CD4-positive, alpha-beta T cell (primary cell): ENCODE measurements at regions not wholly inside any gene's neighbourhood (a gene's known extent, or its start where the extent isn't known, plus 50 kb on each side); places are given as distances from the start of the nearest gene placed in this dataset.

Experiments used
- ATAC-seq: fragments of 200-7000 bp; cut with Tn5 transposase; one replicate; pipeline ENCODE4 v1.10.0; 2022; ENCODE audit warnings: mild to moderate bottlenecking; ENCODE audit not compliant: poor library complexity
- CTCF ChIA-PET: fragments of 350-600 bp; sonication (Branson Sonifier 250); formaldehyde crosslinking; loops from one replicate; lab custom pipeline; 2021; ENCODE audit warnings: antibody characterized with exemption, inconsistent platforms; lab: Charles Lee
- POLR2A ChIA-PET: fragments of 350-600 bp; sonication (Branson Sonifier 250); formaldehyde crosslinking; loops from one replicate; lab custom pipeline; 2021; ENCODE audit warnings: antibody characterized with exemption, inconsistent platforms; lab: Charles Lee
- DNase-seq, 14 experiments: peaks; one replicate each; pipeline ENCODE4 v3.0.0-alpha.2; 2013 to 2020; ENCODE audit warnings: mixed read lengths in 2 of 14
- H3K27ac ChIP-seq, 2 donors: one replicate each; pipeline versions ENCODE4 v1.5.1 to v1.7.0; 2013; ENCODE audit warnings: low read length in 2 of 2, low read depth in 1 of 2, mild to moderate bottlenecking in 1 of 2
- H3K27me3 ChIP-seq, 2 experiments: 1 replicate in 1 of 2; 2 replicates in 1 of 2; pipeline versions ENCODE4 v1.6.1 to v1.7.0; 2013; ENCODE audit warnings: low read length in 2 of 2, control low read depth in 1 of 2, mild to moderate bottlenecking in 1 of 2, moderate library complexity in 1 of 2; ENCODE audit not compliant: insufficient read depth in 2 of 2, control insufficient read depth in 1 of 2
- H3K36me3 ChIP-seq: one replicate; pipeline ENCODE4 v1.6.1; 2013; ENCODE audit warnings: low read length, control low read depth; ENCODE audit not compliant: insufficient read depth
- H3K4me1 ChIP-seq: one replicate; pipeline ENCODE4 v1.6.1; 2013; ENCODE audit warnings: low read length, control low read depth; ENCODE audit not compliant: insufficient read depth
- H3K4me3 ChIP-seq: one replicate; pipeline ENCODE4 v1.5.1; 2013; ENCODE audit warnings: mild to moderate bottlenecking, low read length, moderate library complexity
- H3K9me3 ChIP-seq, 2 experiments: 1 replicate in 1 of 2; 2 replicates in 1 of 2; pipeline versions ENCODE4 v1.6.1 to v1.7.0; 2013; ENCODE audit warnings: low read length in 2 of 2, mild to moderate bottlenecking in 2 of 2, control low read depth in 1 of 2, moderate library complexity in 1 of 2; ENCODE audit not compliant: control insufficient read depth in 1 of 2, insufficient read depth in 1 of 2
- H3K27ac Mint-ChIP-seq: one replicate; pipeline ENCODE4 v1.8.0; 2020; ENCODE audit warnings: mixed read lengths
- H3K27me3 Mint-ChIP-seq: one replicate; pipeline ENCODE4 v1.8.0; 2021; ENCODE audit warnings: mixed read lengths
- H3K36me3 Mint-ChIP-seq: one replicate; pipeline ENCODE4 v1.8.0; 2021; ENCODE audit warnings: low read depth, mixed read lengths
- H3K4me1 Mint-ChIP-seq: one replicate; pipeline ENCODE4 v1.8.0; 2021; ENCODE audit warnings: low read depth, mixed read lengths
- H3K4me3 Mint-ChIP-seq: one replicate; pipeline ENCODE4 v1.8.0; 2020; ENCODE audit warnings: mild to moderate bottlenecking, mixed read lengths
- H3K9me3 Mint-ChIP-seq: one replicate; pipeline ENCODE4 v1.8.0; 2020; ENCODE audit warnings: mixed read lengths
- CTCF ChIP-seq: fragments of 200-600 bp; IDR thresholded peaks from one replicate; pipeline ENCODE4 v1.8.0; 2022; ENCODE audit warnings: antibody characterized with exemption, mild to moderate bottlenecking
- intact Hi-C, 2 experiments: fragments of 100-400 bp; cut with DNase I in 1 of 2; cut with micrococcal nuclease in 1 of 2; formaldehyde crosslinking; loops; one replicate each; pipeline versions ENCODE4 v1.15.1 to v1.9.0; 2023 to 2025; cut with DNase I, micrococcal nuclease

- CTCF ChIA-PET: no interaction called here
- H3K9me3 Mint-ChIP-seq: no peaks in the 10 kb centered on the region
- ATAC-seq: no peak
These were observed 92.1 kb upstream of the POU3F1 start for GRCh38 chr1:38138498-38139233.

GRCh38 chr1:38137164-38137563, 90.6 kb upstream of the POU3F1 start:
- no peaks in the 10 kb centered on the region for H3K36me3 Mint-ChIP-seq
- Histone ChIP-seq H3K27me3 (peaks cover 44 to 86% of the 10 kb centered on the region in 2 experiments), H3K9me3 (no peaks in the 10 kb centered on the region), H3K27ac (no peak overlapping the region), H3K4me3 (no peak overlapping the region), H3K36me3 (no peaks in the 10 kb centered on the region), H3K4me1 (no peaks in the 10 kb centered on the region)
- intact Hi-C loops: no loop called here
- H3K27ac Mint-ChIP-seq: no peak overlapping the region
- peaks cover 90% of the 10 kb centered on the region for H3K27me3 Mint-ChIP-seq
- no peaks in the 10 kb centered on the region for H3K9me3 Mint-ChIP-seq
- ChIA-PET POLR2A (no interaction called here), CTCF (no interaction called here)
- H3K4me1 Mint-ChIP-seq: no peaks in the 10 kb centered on the region
- no peak for ATAC-seq
- DNase-seq: no peak
- TF ChIP-seq CTCF: no peak
- H3K4me3 Mint-ChIP-seq: no peak overlapping the region

More at GRCh38 chr1:38138498-38139233, 92.1 kb upstream of the POU3F1 start:
- Mint-ChIP-seq H3K27me3 (peaks cover 90% of the 10 kb centered on the region), H3K4me1 (no peaks in the 10 kb centered on the region), H3K4me3 (no peak overlapping the region), H3K27ac (no peak overlapping the region), H3K36me3 (no peaks in the 10 kb centered on the region)
- DNase-seq: no peak
- H3K27me3 ChIP-seq: peaks cover 40 to 72% of the 10 kb centered on the region in 2 experiments
- POLR2A ChIA-PET: no interaction called here
- no peaks in the 10 kb centered on the region for H3K9me3 ChIP-seq
- intact Hi-C loops: no loop called here
- no peak for TF ChIP-seq CTCF
- no peaks in the 10 kb centered on the region for H3K4me1 ChIP-seq
- no peak overlapping the region for H3K4me3 ChIP-seq
- no peak overlapping the region for H3K27ac ChIP-seq
- no peaks in the 10 kb centered on the region for H3K36me3 ChIP-seq

GRCh38 chr1:38135625-38136414, 89.2 kb upstream of the POU3F1 start:
- H3K9me3 Mint-ChIP-seq: no peaks in the 10 kb centered on the region
- Histone ChIP-seq H3K27ac (no peak overlapping the region), H3K4me1 (no peaks in the 10 kb centered on the region), H3K9me3 (no peaks in the 10 kb centered on the region), H3K4me3 (no peak overlapping the region), H3K27me3 (peaks cover 35 to 90% of the 10 kb centered on the region in 2 experiments), H3K36me3 (no peaks in the 10 kb centered on the region)
- ATAC-seq: no peak
- no peak overlapping the region for H3K27ac Mint-ChIP-seq
- POLR2A ChIA-PET: no interaction called here
- no peak for TF ChIP-seq CTCF
- intact Hi-C loops: no loop called here
- H3K27me3 Mint-ChIP-seq: peaks cover 94% of the 10 kb centered on the region
- no peaks in the 10 kb centered on the region for H3K36me3 Mint-ChIP-seq
- H3K4me3 Mint-ChIP-seq: no peak overlapping the region
- CTCF ChIA-PET: no interaction called here
- H3K4me1 Mint-ChIP-seq: no peaks in the 10 kb centered on the region
- no peak for DNase-seq
